ENCODE measurements at regions not wholly inside any gene's neighbourhood (a gene's known extent, or its start where the extent isn't known, plus 50 kb on each side); places are given as distances from the start of the nearest gene placed in this dataset.

GRCh38 chr13:31930490-31930889, 101.1 kb upstream of the FRY start:
- Mint-ChIP-seq H3K9me3 (no peaks in the 10 kb centered on the region), H3K4me1 (peaks cover 8% of the 10 kb centered on the region), H3K27me3 (ENCODE audit: insufficient read depth, low read depth, poor library complexity) (no peaks in the 10 kb centered on the region), H3K4me3 (no peak overlapping the region), H3K36me3 (ENCODE audit: low read depth) (no peaks in the 10 kb centered on the region), H3K27ac (no peak overlapping the region)
- Histone ChIP-seq H3K27me3 (ENCODE audit: insufficient read depth) (no peaks in the 10 kb centered on the region), H4K20me1 (replicated peaks; ENCODE audit: insufficient read depth) (no peaks in the 10 kb centered on the region), H3K4me3 (no peak overlapping the region), H2AFZ (peak overlapping the region; percentile 11), H3F3A (replicated peaks; ENCODE audit: low read depth) (no peaks in the 10 kb centered on the region), H3K36me3 (ENCODE audit: insufficient read depth) (no peaks in the 10 kb centered on the region), H3K79me2 (replicated peaks; ENCODE audit: insufficient read depth) (no peaks in the 10 kb centered on the region), H3K9me2 (ENCODE audit: insufficient read depth) (no peaks in the 10 kb centered on the region), H3K27ac (ENCODE audit: low read depth) (peak overlapping the region; percentile 62; the same call in 1 of the 2 replicates), H3K4me1 (ENCODE audit: insufficient read depth) (peaks cover 16% of the 10 kb centered on the region), H3K4me2 (0 out of 2 replicates have a peak overlapping the region, but pooled peaks have one; percentile 12)
- DNase-seq (ENCODE audit: low spot score) (no peak), ATAC-seq (no peak; the same call in 2 of the 3 replicates)
- TF ChIP-seq ZNF462 (CRISPR knock-in tag; IDR thresholded peaks at IDR 0.05) (no peak), JUNB (IDR thresholded peaks at IDR 0.05; ENCODE audit: unreplicated experiment) (no peak), EZH2 (IDR thresholded peaks at IDR 0.05; ENCODE audit: low read depth, unreplicated experiment) (no peak)

- no peak overlapping the region for H3K4me3 ChIP-seq
- no peak; the same call in 2 of the 3 replicates for ATAC-seq
- TF ChIP-seq CREB1 (CRISPR knock-in tag; IDR thresholded peaks at IDR 0.05; ENCODE audit: low read depth) (no peak), ZNF462 (CRISPR knock-in tag; IDR thresholded peaks at IDR 0.05) (no peak), EZH2 (IDR thresholded peaks at IDR 0.05; ENCODE audit: low read depth, unreplicated experiment) (no peak), NANOG (IDR thresholded peaks at IDR 0.05; ENCODE audit: borderline replicate concordance) (no peak)
These were observed 100.6 kb upstream of the FRY start for GRCh38 chr13:31930901-31931522.

More at GRCh38 chr13:31930901-31931522, 100.6 kb upstream of the FRY start:
- Mint-ChIP-seq H3K4me1 (peaks cover 8% of the 10 kb centered on the region), H3K36me3 (ENCODE audit: low read depth) (no peaks in the 10 kb centered on the region), H3K4me3 (no peak overlapping the region), H3K27me3 (ENCODE audit: insufficient read depth, low read depth, poor library complexity) (no peaks in the 10 kb centered on the region), H3K9me3 (no peaks in the 10 kb centered on the region), H3K27ac (no peak overlapping the region)
- H3K36me3 ChIP-seq (ENCODE audit: insufficient read depth): no peaks in the 10 kb centered on the region
- H4K20me1 ChIP-seq (replicated peaks; ENCODE audit: insufficient read depth): no peaks in the 10 kb centered on the region
- H3K4me1 ChIP-seq (ENCODE audit: insufficient read depth): peaks cover 16% of the 10 kb centered on the region
- H3K9me2 ChIP-seq (ENCODE audit: insufficient read depth): no peaks in the 10 kb centered on the region
- no peaks in the 10 kb centered on the region for H3K27me3 ChIP-seq (ENCODE audit: insufficient read depth)
- peak overlapping the region; percentile 11 for H2AFZ ChIP-seq
- H3F3A ChIP-seq (replicated peaks; ENCODE audit: low read depth): no peaks in the 10 kb centered on the region
- peak overlapping the region; percentile 62; the same call in 1 of the 2 replicates for H3K27ac ChIP-seq (ENCODE audit: low read depth)
- no peak for DNase-seq (ENCODE audit: low spot score)
- H3K79me2 ChIP-seq (replicated peaks; ENCODE audit: insufficient read depth): no peaks in the 10 kb centered on the region
- H3K4me2 ChIP-seq: 0 out of 2 replicates have a peak overlapping the region, but pooled peaks have one; percentile 12

All from GM23338 (cell line).